ENCODE measurements at regions not wholly inside any gene's neighbourhood (a gene's known extent, or its start where the extent isn't known, plus 50 kb on each side); places are given as distances from the start of the nearest gene placed in this dataset.

DNA sequence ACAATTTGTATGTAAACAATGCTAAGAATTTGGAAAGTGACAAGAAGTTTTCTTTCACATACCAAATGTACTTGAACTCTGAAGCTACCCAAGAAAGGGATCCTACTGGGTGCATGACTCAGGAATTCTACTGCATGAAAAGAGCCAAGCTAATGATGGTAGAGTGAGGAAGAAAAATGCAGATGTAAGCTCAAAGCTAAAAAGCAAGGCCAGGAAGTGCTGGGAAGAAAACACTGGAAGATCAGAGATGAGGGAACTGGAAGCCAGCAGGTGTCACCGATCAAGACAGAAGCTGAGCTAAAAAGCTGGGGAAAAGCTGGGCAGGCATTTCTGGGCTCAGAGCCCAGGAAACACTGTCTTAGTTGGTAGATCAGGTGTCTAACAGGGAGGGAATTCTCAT lies 449.1 kb downstream of the NKX6-1 start:
- H3K9me3 Mint-ChIP-seq: peaks cover 9% of the 10 kb centered on the region

DNA sequence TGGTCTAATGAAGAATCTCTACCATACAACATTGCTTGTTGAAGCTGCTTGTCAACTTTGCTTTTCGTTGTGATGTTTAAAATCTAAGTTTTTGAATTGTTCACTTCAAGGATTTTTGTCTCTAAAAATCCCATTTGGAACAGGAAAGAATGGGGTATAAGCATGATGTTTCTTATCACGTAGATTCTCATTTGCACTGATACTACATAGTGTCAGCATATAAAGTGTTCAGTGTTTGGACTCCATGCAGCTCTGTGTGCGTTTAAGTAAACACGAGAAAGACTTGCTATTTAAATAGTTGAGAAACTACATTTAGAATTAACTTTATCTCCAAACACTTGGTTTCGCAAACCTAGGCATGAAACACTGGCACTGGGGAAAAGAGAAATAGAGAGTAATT lies 452.5 kb downstream of the NKX6-1 start:
- Mint-ChIP-seq H3K9me3 (peaks cover 4% of the 10 kb centered on the region), H3K27me3 (no peaks in the 10 kb centered on the region), H3K4me1 (no peaks in the 10 kb centered on the region), H3K27ac (ENCODE audit: low read depth) (no peak overlapping the region), H3K4me3 (no peak overlapping the region), H3K36me3 (ENCODE audit: insufficient read depth) (peaks cover 2% of the 10 kb centered on the region)
- no peak for ATAC-seq (replicated peaks; ENCODE audit: extremely low read depth, poor library complexity, severe bottlenecking)
- no peak for DNase-seq (ENCODE audit: low spot score in 2 of 2)

More for the DNA sequence above, 449.1 kb downstream of the NKX6-1 start:
- Mint-ChIP-seq H3K36me3 (ENCODE audit: insufficient read depth) (peaks cover 2% of the 10 kb centered on the region), H3K4me1 (no peaks in the 10 kb centered on the region), H3K4me3 (no peak overlapping the region), H3K27me3 (no peaks in the 10 kb centered on the region), H3K27ac (ENCODE audit: low read depth) (no peak overlapping the region)
- ATAC-seq (replicated peaks; ENCODE audit: extremely low read depth, poor library complexity, severe bottlenecking): no peak
- no peak for DNase-seq (ENCODE audit: low spot score in 2 of 2)

DNA sequence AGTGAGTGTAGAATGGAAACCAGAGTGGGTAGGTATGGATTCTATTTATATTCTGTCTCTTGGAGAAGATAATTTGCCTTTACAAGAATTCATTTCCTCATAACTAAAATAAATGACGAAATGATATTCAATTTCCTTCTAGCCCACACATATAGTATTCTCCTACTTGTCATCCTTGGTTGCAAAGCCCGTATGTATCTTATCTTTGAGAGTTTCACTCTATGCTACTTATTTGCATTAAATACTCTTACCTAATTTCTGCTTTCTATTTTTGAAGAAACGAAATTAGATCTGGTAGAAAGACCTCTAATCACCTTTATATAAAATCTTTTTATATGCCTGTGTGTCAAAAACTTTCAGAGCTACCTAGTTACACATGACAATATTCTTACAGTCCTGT lies 457.7 kb downstream of the NKX6-1 start:
- Mint-ChIP-seq H3K36me3 (ENCODE audit: insufficient read depth) (no peaks in the 10 kb centered on the region), H3K9me3 (no peaks in the 10 kb centered on the region), H3K4me1 (no peaks in the 10 kb centered on the region), H3K4me3 (no peak overlapping the region), H3K27me3 (no peaks in the 10 kb centered on the region), H3K27ac (ENCODE audit: low read depth) (no peak overlapping the region)
- DNase-seq (ENCODE audit: low spot score in 2 of 2) (no peak), ATAC-seq (replicated peaks; ENCODE audit: extremely low read depth, poor library complexity, severe bottlenecking) (no peak)

GRCh38 chr4:84035568-84035967 lies 463.5 kb downstream of the NKX6-1 start:
- no peak overlapping the region for H3K27ac Mint-ChIP-seq (ENCODE audit: low read depth)
- H3K27me3 Mint-ChIP-seq: no peaks in the 10 kb centered on the region
- H3K4me3 Mint-ChIP-seq: no peak overlapping the region
- ATAC-seq (replicated peaks; ENCODE audit: extremely low read depth, poor library complexity, severe bottlenecking) (no peak), DNase-seq (ENCODE audit: low spot score in 2 of 2) (no peak)
- no peaks in the 10 kb centered on the region for H3K36me3 Mint-ChIP-seq (ENCODE audit: insufficient read depth)
- H3K4me1 Mint-ChIP-seq: no peaks in the 10 kb centered on the region
- H3K9me3 Mint-ChIP-seq: no peaks in the 10 kb centered on the region

DNA sequence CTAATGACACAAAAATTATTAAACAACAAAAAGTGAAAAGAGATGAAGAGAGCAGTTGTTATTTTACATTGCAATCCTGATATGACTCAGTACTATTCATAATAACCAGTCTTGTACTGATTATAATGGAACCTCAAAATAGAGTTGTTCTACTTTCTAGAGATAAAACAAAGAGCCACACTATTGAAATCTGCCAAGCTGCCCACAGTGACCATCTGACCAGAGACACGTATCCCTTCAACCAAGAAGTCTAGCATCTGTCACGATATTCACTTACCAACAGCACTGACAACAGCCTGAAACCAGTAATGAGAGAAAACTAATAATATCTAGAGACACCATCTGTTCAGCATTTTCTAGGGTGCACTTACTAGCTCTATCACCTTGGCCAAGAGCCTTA lies 466.7 kb downstream of the NKX6-1 start:
- no peak for DNase-seq (ENCODE audit: low spot score in 2 of 2)
- Mint-ChIP-seq H3K27me3 (no peaks in the 10 kb centered on the region), H3K9me3 (no peaks in the 10 kb centered on the region), H3K4me3 (no peak overlapping the region), H3K4me1 (no peaks in the 10 kb centered on the region), H3K36me3 (ENCODE audit: insufficient read depth) (no peaks in the 10 kb centered on the region), H3K27ac (ENCODE audit: low read depth) (no peak overlapping the region)
- no peak for ATAC-seq (replicated peaks; ENCODE audit: extremely low read depth, poor library complexity, severe bottlenecking)

- Mint-ChIP-seq H3K9me3 (no peaks in the 10 kb centered on the region), H3K36me3 (ENCODE audit: insufficient read depth) (no peaks in the 10 kb centered on the region), H3K27ac (ENCODE audit: low read depth) (no peak overlapping the region), H3K4me3 (no peak overlapping the region), H3K4me1 (no peaks in the 10 kb centered on the region), H3K27me3 (no peaks in the 10 kb centered on the region)
- DNase-seq (ENCODE audit: low spot score in 2 of 2): no peak
- no peak for ATAC-seq (replicated peaks; ENCODE audit: extremely low read depth, poor library complexity, severe bottlenecking)
Observed at GRCh38 chr4:84031401-84031800, 467.7 kb downstream of the NKX6-1 start.

GRCh38 chr4:84028340-84028739 lies 470.8 kb downstream of the NKX6-1 start:
- no peaks in the 10 kb centered on the region for H3K36me3 Mint-ChIP-seq (ENCODE audit: insufficient read depth)
- no peaks in the 10 kb centered on the region for H3K27me3 Mint-ChIP-seq
- ATAC-seq (replicated peaks; ENCODE audit: extremely low read depth, poor library complexity, severe bottlenecking) (no peak), DNase-seq (ENCODE audit: low spot score in 2 of 2) (no peak)
- H3K27ac Mint-ChIP-seq (ENCODE audit: low read depth): no peak overlapping the region
- H3K9me3 Mint-ChIP-seq: no peaks in the 10 kb centered on the region
- no peaks in the 10 kb centered on the region for H3K4me1 Mint-ChIP-seq
- H3K4me3 Mint-ChIP-seq: no peak overlapping the region

- Mint-ChIP-seq H3K9me3 (peaks cover under 1% of the 10 kb centered on the region), H3K4me1 (no peaks in the 10 kb centered on the region)
Observed at GRCh38 chr4:84024405-84024804, 474.7 kb downstream of the NKX6-1 start.

GRCh38 chr4:84022564-84022963 lies 476.5 kb downstream of the NKX6-1 start:
- H3K27me3 Mint-ChIP-seq: no peaks in the 10 kb centered on the region
- ATAC-seq (replicated peaks; ENCODE audit: extremely low read depth, poor library complexity, severe bottlenecking) (no peak), DNase-seq (ENCODE audit: low spot score in 2 of 2) (no peak)
- H3K9me3 Mint-ChIP-seq: peaks cover 8% of the 10 kb centered on the region
- H3K27ac Mint-ChIP-seq (ENCODE audit: low read depth): no peak overlapping the region
- H3K36me3 Mint-ChIP-seq (ENCODE audit: insufficient read depth): no peaks in the 10 kb centered on the region
- no peaks in the 10 kb centered on the region for H3K4me1 Mint-ChIP-seq
- H3K4me3 Mint-ChIP-seq: no peak overlapping the region

More at GRCh38 chr4:84024405-84024804, 474.7 kb downstream of the NKX6-1 start:
- no peak for ATAC-seq (replicated peaks; ENCODE audit: extremely low read depth, poor library complexity, severe bottlenecking)
- H3K4me3 Mint-ChIP-seq: no peak overlapping the region
- no peak for DNase-seq (ENCODE audit: low spot score in 2 of 2)
- no peak overlapping the region for H3K27ac Mint-ChIP-seq (ENCODE audit: low read depth)
- H3K27me3 Mint-ChIP-seq: no peaks in the 10 kb centered on the region
- no peaks in the 10 kb centered on the region for H3K36me3 Mint-ChIP-seq (ENCODE audit: insufficient read depth)

- Mint-ChIP-seq H3K36me3 (ENCODE audit: insufficient read depth) (no peaks in the 10 kb centered on the region), H3K27me3 (no peaks in the 10 kb centered on the region), H3K4me1 (no peaks in the 10 kb centered on the region), H3K9me3 (peaks cover 8% of the 10 kb centered on the region), H3K4me3 (no peak overlapping the region), H3K27ac (ENCODE audit: low read depth) (no peak overlapping the region)
- DNase-seq (ENCODE audit: low spot score in 2 of 2) (no peak), ATAC-seq (replicated peaks; ENCODE audit: extremely low read depth, poor library complexity, severe bottlenecking) (no peak)
Observed at GRCh38 chr4:84019626-84020025, 479.5 kb downstream of the NKX6-1 start.

- Mint-ChIP-seq H3K4me1 (no peaks in the 10 kb centered on the region), H3K27me3 (no peaks in the 10 kb centered on the region), H3K27ac (ENCODE audit: low read depth) (no peak overlapping the region), H3K36me3 (ENCODE audit: insufficient read depth) (no peaks in the 10 kb centered on the region), H3K9me3 (no peaks in the 10 kb centered on the region), H3K4me3 (no peak overlapping the region)
- no peak for DNase-seq (ENCODE audit: low spot score in 2 of 2)
- ATAC-seq (replicated peaks; ENCODE audit: extremely low read depth, poor library complexity, severe bottlenecking): no peak
Observed at GRCh38 chr4:84003046-84003445, 467.1 kb downstream of the GPAT3 start.

DNA sequence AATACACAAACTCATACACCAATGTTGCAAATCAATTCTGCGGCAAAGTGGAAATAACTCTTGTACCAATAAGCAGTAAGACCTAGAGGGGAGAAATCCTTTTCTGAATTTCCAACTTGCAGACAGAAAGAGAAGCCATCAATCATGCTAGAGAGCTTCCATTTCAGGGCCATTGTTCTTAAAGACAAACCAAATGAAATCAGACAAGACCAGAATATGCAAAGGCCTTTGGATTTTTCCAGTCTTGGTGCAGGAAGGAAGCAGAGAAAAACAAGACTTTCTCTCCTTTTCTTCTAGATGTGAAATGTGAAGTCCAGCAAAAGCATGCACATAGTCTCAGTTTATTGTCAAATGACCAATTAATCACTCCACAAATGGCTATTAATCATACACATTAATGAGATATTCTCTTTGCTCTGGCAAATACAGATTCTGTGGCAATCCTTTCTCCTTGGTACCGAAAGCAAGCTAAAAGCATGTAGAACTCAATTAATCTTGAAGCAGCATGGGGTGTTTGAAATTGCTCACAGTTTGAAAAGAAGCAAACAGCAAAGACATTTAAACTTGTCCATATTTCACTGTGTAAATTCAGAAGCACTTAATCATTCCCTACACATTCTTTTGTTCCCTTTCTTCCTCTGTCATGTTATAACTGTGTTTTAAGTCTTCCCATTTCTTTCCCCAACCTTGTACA lies 466.1 kb downstream of the GPAT3 start:
- Mint-ChIP-seq H3K4me3 (no peak overlapping the region), H3K9me3 (peaks cover 6% of the 10 kb centered on the region), H3K4me1 (no peaks in the 10 kb centered on the region), H3K27me3 (no peaks in the 10 kb centered on the region), H3K36me3 (ENCODE audit: insufficient read depth) (no peaks in the 10 kb centered on the region), H3K27ac (ENCODE audit: low read depth) (no peak overlapping the region)
- no peak for DNase-seq (ENCODE audit: low spot score in 2 of 2)
- ATAC-seq (replicated peaks; ENCODE audit: extremely low read depth, poor library complexity, severe bottlenecking): no peak

- Mint-ChIP-seq H3K4me1 (no peaks in the 10 kb centered on the region), H3K27ac (ENCODE audit: low read depth) (no peak overlapping the region)
Observed at GRCh38 chr4:83996254-83996653, 460.3 kb downstream of the GPAT3 start.

More at GRCh38 chr4:83996254-83996653, 460.3 kb downstream of the GPAT3 start:
- no peak for DNase-seq (ENCODE audit: low spot score in 2 of 2)
- H3K9me3 Mint-ChIP-seq: peaks cover 6% of the 10 kb centered on the region
- no peaks in the 10 kb centered on the region for H3K36me3 Mint-ChIP-seq (ENCODE audit: insufficient read depth)
- ATAC-seq (replicated peaks; ENCODE audit: extremely low read depth, poor library complexity, severe bottlenecking): no peak
- H3K27me3 Mint-ChIP-seq: no peaks in the 10 kb centered on the region
- no peak overlapping the region for H3K4me3 Mint-ChIP-seq
